Panc1 (cell line): ENCODE measurements at regions not wholly inside any gene's neighbourhood (a gene's known extent, or its start where the extent isn't known, plus 50 kb on each side); places are given as distances from the start of the nearest gene placed in this dataset.

Experiments used
- ATAC-seq: fragments of 200-7000 bp; cut with Tn5 transposase; 2 replicates; pipeline ENCODE4 v1.9.1; 2020; ENCODE audit warnings: mild to moderate bottlenecking, moderate library complexity
- BruUV-seq: library from RNA; stranded (reverse); fragments of 400-500 nt; replicated peaks from 2 replicates; lab custom pipeline; 2021; lab: Mats Ljungman, UMichigan
- CTCF ChIA-PET: fragments of 300-600 bp; sonication (Branson Sonifier 250); formaldehyde crosslinking; loops from one replicate; lab custom pipeline; 2022; ENCODE audit warnings: antibody characterized with exemption; lab: Charles Lee
- POLR2A ChIA-PET: fragments of 300-600 bp; sonication (Branson Sonifier 250); formaldehyde crosslinking; loops from one replicate; lab custom pipeline; 2022; ENCODE audit warnings: antibody characterized with exemption; lab: Charles Lee
- DNase-seq: peaks from one replicate; pipeline ENCODE4 v3.0.0-alpha.2; 2010; ENCODE audit warnings: low read depth, low spot score
- H3K27ac ChIP-seq: 2 replicates; pipeline ENCODE4 v1.5.1; 2011; ENCODE audit warnings: mild to moderate bottlenecking, low read length, inconsistent platforms
- H3K27me3 ChIP-seq: fragments of 200-500 bp; sonication (Bioruptor generic); 2 replicates; pipeline ENCODE4 v1.6.0; 2014; ENCODE audit warnings: low read length, inconsistent platforms; ENCODE audit not compliant: control insufficient read depth, insufficient read depth
- H3K36me3 ChIP-seq: fragments of 200-500 bp; sonication (Bioruptor generic); 2 replicates; pipeline ENCODE4 v1.5.1; 2014; ENCODE audit warnings: inconsistent platforms, mild to moderate bottlenecking, low read length, moderate library complexity; ENCODE audit not compliant: control insufficient read depth, insufficient read depth
- H3K4me1 ChIP-seq: 2 replicates; pipeline ENCODE4 v1.5.1; 2011; ENCODE audit warnings: inconsistent platforms, mild to moderate bottlenecking, low read length, moderate library complexity; ENCODE audit not compliant: control insufficient read depth, insufficient read depth
- H3K4me3 ChIP-seq, 2 experiments: 2 replicates each; pipeline ENCODE4 v1.5.1; 2011 to 2012; ENCODE audit warnings: low read depth in 2 of 2, low read length in 2 of 2, mild to moderate bottlenecking in 2 of 2, inconsistent platforms in 1 of 2, moderate library complexity in 1 of 2
- H3K9me3 ChIP-seq: fragments of 200-500 bp; sonication (Bioruptor generic); 2 replicates; pipeline ENCODE4 v1.5.1; 2014; ENCODE audit warnings: low read depth, mild to moderate bottlenecking, inconsistent platforms, low read length, moderate library complexity; ENCODE audit not compliant: control insufficient read depth, insufficient read depth
- CTCF ChIP-seq: fragments of 450-650 bp; IDR thresholded peaks from 2 replicates; pipeline ENCODE4 v1.5.1; 2017; ENCODE audit warnings: mild to moderate bottlenecking
- POLR2AphosphoS5 ChIP-seq: IDR thresholded peaks from 2 replicates; pipeline ENCODE4 v1.6.1; 2012; ENCODE audit warnings: mild to moderate bottlenecking, low read depth, low read length, moderate library complexity
- REST ChIP-seq, 2 experiments: IDR thresholded peaks; 2 replicates each; pipeline ENCODE4 v1.6.1; 2011 to 2012; ENCODE audit warnings: low read depth in 2 of 2, control low read depth in 1 of 2, low read length in 1 of 2, mild to moderate bottlenecking in 1 of 2, moderate library complexity in 1 of 2; ENCODE audit not compliant: insufficient read depth in 1 of 2
- SIN3A ChIP-seq: IDR thresholded peaks from 2 replicates; pipeline ENCODE4 v1.6.1; 2012; ENCODE audit warnings: low read depth, mild to moderate bottlenecking, low read length, moderate library complexity, borderline replicate concordance; ENCODE audit not compliant: insufficient read depth
- TCF7L2 ChIP-seq: IDR thresholded peaks from 2 replicates; pipeline ENCODE4 v1.6.1; 2011; ENCODE audit warnings: mild to moderate bottlenecking, low read depth, low read length, inconsistent platforms
- in situ Hi-C: cut with HindIII; loops from 2 replicates; pipeline ENCODE4 v1.10.0; 2016; ENCODE audit warnings: low sequenced_read_pairs, low pct_unique_long_range_greater_than_20kb
- intact Hi-C: fragments of 100-400 bp; cut with micrococcal nuclease; formaldehyde crosslinking; loops from one replicate; pipeline ENCODE4 v1.10.0; 2022; ENCODE audit not compliant: unreplicated experiment

- intact Hi-C loops = no loop called here
- H3K36me3 ChIP-seq = no peaks in the 10 kb centered on the region
- H3K27ac ChIP-seq = no peak overlapping the region
- H3K4me3 ChIP-seq = no peak overlapping the region
- in situ Hi-C loops = no loop called here
- no peak for DNase-seq
- no peaks in the 10 kb centered on the region for H3K27me3 ChIP-seq
- H3K4me1 ChIP-seq = no peaks in the 10 kb centered on the region
- H3K9me3 ChIP-seq = peaks cover 6% of the 10 kb centered on the region; the same call in 1 of the 2 replicates
- no peak for ATAC-seq
- ChIA-PET POLR2A (no interaction called here), CTCF (no interaction called here)
- TF ChIP-seq SIN3A (no peak), CTCF (no peak), TCF7L2 (no peak)
- no TSS peak for BruUV-seq
These were observed 85.5 kb upstream of the OXGR1 start for GRCh38 chr13:97079726-97080125.

- H3K27ac ChIP-seq = no peak overlapping the region
- no peaks in the 10 kb centered on the region for H3K4me1 ChIP-seq
- in situ Hi-C loops = no loop called here
- ChIA-PET POLR2A (no interaction called here), CTCF (no interaction called here)
- no TSS peak for BruUV-seq
- intact Hi-C loops = no loop called here
- no peak for TF ChIP-seq CTCF
- no peak for TF ChIP-seq SIN3A
- TF ChIP-seq POLR2AphosphoS5 = no peak
- no peak for TF ChIP-seq TCF7L2
- no peak for TF ChIP-seq REST (IDR thresholded peaks at IDR 0.05; ENCODE audit: insufficient read depth in 1 of 2, low read depth in 2 of 2, low read length in 1 of 2)
- H3K9me3 ChIP-seq = no peaks in the 10 kb centered on the region; the same call in 1 of the 2 replicates
- no peaks in the 10 kb centered on the region for H3K36me3 ChIP-seq
- H3K4me3 ChIP-seq = no peak overlapping the region
- no peaks in the 10 kb centered on the region for H3K27me3 ChIP-seq
- no peak for ATAC-seq
- DNase-seq = no peak
These were observed 88.4 kb upstream of the OXGR1 start for GRCh38 chr13:97082461-97083207.
